Tibial artery (tissue), 4 donors: ENCODE measurements at regions not wholly inside any gene's neighbourhood (a gene's known extent, or its start where the extent isn't known, plus 50 kb on each side); places are given as distances from the start of the nearest gene placed in this dataset.

Experiments
- DNase-seq, 2 donors: peaks; one replicate each; pipeline ENCODE4 v3.0.0-alpha.2; 2019
- H3K27ac ChIP-seq, 2 donors: fragments of 200-600 bp; sonication (generic) in 1 of 2; 1 replicate in 1 of 2; 2 replicates in 1 of 2; pipeline ENCODE4 v1.5.1; 2018 to 2019; ENCODE audit warnings: mild to moderate bottlenecking in 1 of 2
- H3K27me3 ChIP-seq, 2 donors: fragments of 200-600 bp; sonication (generic) in 1 of 2; one replicate each; pipeline versions ENCODE4 v1.5.1 to v1.6.0; 2016 to 2019
- H3K36me3 ChIP-seq, 3 donors: fragments of 200-600 bp; sonication (generic) in 2 of 3; one replicate each; pipeline ENCODE4 v1.5.1; 2016 to 2019; ENCODE audit warnings: mild to moderate bottlenecking in 2 of 3
- H3K4me1 ChIP-seq, 4 donors: fragments of 200-600 bp; sonication (generic) in 2 of 4; 1 replicate in 3 of 4; 2 replicates in 1 of 4; pipeline ENCODE4 v1.5.1; 2016 to 2019
- H3K4me3 ChIP-seq, 2 donors: fragments of 200-600 bp; sonication (generic) in 1 of 2; 1 replicate in 1 of 2; 2 replicates in 1 of 2; pipeline ENCODE4 v1.5.1; 2018 to 2019; ENCODE audit warnings: mild to moderate bottlenecking in 2 of 2
- H3K9me3 ChIP-seq, 3 donors: fragments of 200-600 bp; sonication (generic) in 1 of 3; one replicate each; pipeline ENCODE4 v1.5.1; 2016 to 2019
- intact Hi-C: fragments of 100-400 bp; cut with DNase I; formaldehyde crosslinking; loops from one replicate; pipeline ENCODE4 v1.15.0; 2023; ENCODE audit warnings: low total_unique reads
- TF ChIP-seq, protein P1 (sequence below), 2 experiments: fragments of 200-600 bp in 1 of 2; fragments of 450-650 bp in 1 of 2; IDR thresholded peaks; one replicate each; pipeline ENCODE4 v1.5.1; 2017 to 2019; ENCODE audit warnings: antibody characterized with exemption in 2 of 2, mild to moderate bottlenecking in 1 of 2, moderate library complexity in 1 of 2

- Histone ChIP-seq H3K27ac (no peak overlapping the region), H3K4me3 (no peak overlapping the region), H3K4me1 (no peaks in the 10 kb centered on the region), H3K36me3 (no peaks in the 10 kb centered on the region), H3K9me3 (no peaks in the 10 kb centered on the region), H3K27me3 (no peaks in the 10 kb centered on the region)
- DNase-seq: no peak
- intact Hi-C loops: no loop called here
- TF ChIP-seq, protein P1, sequence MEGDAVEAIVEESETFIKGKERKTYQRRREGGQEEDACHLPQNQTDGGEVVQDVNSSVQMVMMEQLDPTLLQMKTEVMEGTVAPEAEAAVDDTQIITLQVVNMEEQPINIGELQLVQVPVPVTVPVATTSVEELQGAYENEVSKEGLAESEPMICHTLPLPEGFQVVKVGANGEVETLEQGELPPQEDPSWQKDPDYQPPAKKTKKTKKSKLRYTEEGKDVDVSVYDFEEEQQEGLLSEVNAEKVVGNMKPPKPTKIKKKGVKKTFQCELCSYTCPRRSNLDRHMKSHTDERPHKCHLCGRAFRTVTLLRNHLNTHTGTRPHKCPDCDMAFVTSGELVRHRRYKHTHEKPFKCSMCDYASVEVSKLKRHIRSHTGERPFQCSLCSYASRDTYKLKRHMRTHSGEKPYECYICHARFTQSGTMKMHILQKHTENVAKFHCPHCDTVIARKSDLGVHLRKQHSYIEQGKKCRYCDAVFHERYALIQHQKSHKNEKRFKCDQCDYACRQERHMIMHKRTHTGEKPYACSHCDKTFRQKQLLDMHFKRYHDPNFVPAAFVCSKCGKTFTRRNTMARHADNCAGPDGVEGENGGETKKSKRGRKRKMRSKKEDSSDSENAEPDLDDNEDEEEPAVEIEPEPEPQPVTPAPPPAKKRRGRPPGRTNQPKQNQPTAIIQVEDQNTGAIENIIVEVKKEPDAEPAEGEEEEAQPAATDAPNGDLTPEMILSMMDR (IDR thresholded peaks at IDR 0.05): no peak
These were observed 86.0 kb upstream of the KIF2B start for GRCh38 chr17:53736516-53737240.

- peaks cover 0 to 6% (median 0%) of the 10 kb centered on the region in 3 donors for H3K9me3 ChIP-seq
- no peak overlapping the region for H3K27ac ChIP-seq
- H3K27me3 ChIP-seq: no peaks in the 10 kb centered on the region
- TF ChIP-seq, protein P1 (IDR thresholded peaks at IDR 0.05): no peak
- no peaks in the 10 kb centered on the region for H3K4me1 ChIP-seq
- no peak overlapping the region for H3K4me3 ChIP-seq
- intact Hi-C loops: no loop called here
- no peak for DNase-seq
- no peaks in the 10 kb centered on the region for H3K36me3 ChIP-seq
These were observed 98.0 kb upstream of the KIF2B start for GRCh38 chr17:53724726-53725125.

DNA sequence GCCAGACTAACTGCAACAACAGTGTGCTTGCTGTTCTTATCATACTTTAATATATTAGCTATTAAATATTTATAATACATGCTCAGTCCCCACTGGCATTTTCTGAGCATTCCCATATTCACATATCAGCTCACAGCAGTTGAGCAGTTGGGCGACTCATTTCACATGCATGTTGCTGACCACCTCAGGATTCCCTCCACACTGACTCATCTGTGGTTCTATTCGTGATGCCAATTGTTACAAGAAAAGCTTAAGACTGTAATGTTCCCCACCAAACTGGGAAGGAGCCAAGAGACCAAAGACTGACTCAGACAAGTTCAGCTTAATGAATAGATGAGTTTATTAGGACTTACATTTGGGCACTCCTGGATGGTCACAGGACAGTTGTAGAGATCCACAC, 100.3 kb upstream of the KIF2B start:
- Histone ChIP-seq H3K36me3 (no peaks in the 10 kb centered on the region), H3K9me3 (peaks cover 0 to 6% (median 0%) of the 10 kb centered on the region in 3 donors), H3K4me3 (no peak overlapping the region), H3K27me3 (no peaks in the 10 kb centered on the region), H3K27ac (no peak overlapping the region), H3K4me1 (no peaks in the 10 kb centered on the region)
- intact Hi-C loops: no loop called here
- no peak for DNase-seq
- TF ChIP-seq, protein P1 (IDR thresholded peaks at IDR 0.05): no peak

GRCh38 chr17:53721101-53721500, 101.6 kb upstream of the KIF2B start:
- Histone ChIP-seq H3K36me3 (no peaks in the 10 kb centered on the region), H3K27ac (no peak overlapping the region), H3K27me3 (no peaks in the 10 kb centered on the region), H3K4me1 (no peaks in the 10 kb centered on the region), H3K4me3 (no peak overlapping the region), H3K9me3 (no peaks in the 10 kb centered on the region)
- intact Hi-C loops: no loop called here
- DNase-seq: no peak
- TF ChIP-seq, protein P1 (IDR thresholded peaks at IDR 0.05): no peak

DNA sequence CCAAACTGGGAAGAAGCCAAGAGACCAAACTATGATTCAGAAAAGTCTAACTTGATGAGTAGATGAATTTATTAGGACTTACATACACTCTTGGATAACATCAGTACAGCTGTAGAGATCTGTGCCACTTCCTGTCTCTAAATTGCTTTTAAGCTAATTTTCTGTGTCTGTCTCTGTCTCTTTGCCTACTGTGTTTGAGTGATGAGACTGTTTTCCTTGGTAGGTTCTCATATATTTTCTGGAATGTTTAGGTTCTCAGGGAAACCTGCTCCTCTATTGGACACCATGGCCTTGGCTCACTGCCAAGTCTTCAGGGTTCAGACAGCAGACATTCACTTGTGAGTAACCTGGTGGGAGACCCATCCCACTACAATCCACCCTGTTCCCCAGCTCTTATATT, 103.5 kb upstream of the KIF2B start:
- TF ChIP-seq, protein P1 (IDR thresholded peaks at IDR 0.05): no peak
- H3K36me3 ChIP-seq: no peaks in the 10 kb centered on the region
- no peaks in the 10 kb centered on the region for H3K27me3 ChIP-seq
- no peak overlapping the region for H3K4me3 ChIP-seq
- H3K4me1 ChIP-seq: no peaks in the 10 kb centered on the region
- DNase-seq: no peak
- intact Hi-C loops: no loop called here
- H3K9me3 ChIP-seq: no peaks in the 10 kb centered on the region
- no peak overlapping the region for H3K27ac ChIP-seq
